Thyroid gland (tissue), 4 donors: ENCODE measurements at regions not wholly inside any gene's neighbourhood (a gene's known extent, or its start where the extent isn't known, plus 50 kb on each side); places are given as distances from the start of the nearest gene placed in this dataset.

ENCODE experiments used
- POLR2A ChIP-seq, 2 donors: fragments of 450-650 bp; IDR thresholded peaks; one replicate each; pipeline ENCODE4 v1.6.1; 2017; ENCODE audit warnings: antibody characterized with exemption in 2 of 2, mild to moderate bottlenecking in 2 of 2, moderate library complexity in 1 of 2
- TF ChIP-seq, protein P1 (sequence below), 6 experiments: fragments of 200-600 bp in 3 of 6; fragments of 450-650 bp in 3 of 6; sonication (generic) in 3 of 6; IDR thresholded peaks; one replicate each; pipeline ENCODE4 v1.5.1; 2016 to 2019; ENCODE audit warnings: antibody characterized with exemption in 6 of 6, mild to moderate bottlenecking in 2 of 6, inconsistent platforms in 1 of 6, moderate library complexity in 1 of 6

DNA sequence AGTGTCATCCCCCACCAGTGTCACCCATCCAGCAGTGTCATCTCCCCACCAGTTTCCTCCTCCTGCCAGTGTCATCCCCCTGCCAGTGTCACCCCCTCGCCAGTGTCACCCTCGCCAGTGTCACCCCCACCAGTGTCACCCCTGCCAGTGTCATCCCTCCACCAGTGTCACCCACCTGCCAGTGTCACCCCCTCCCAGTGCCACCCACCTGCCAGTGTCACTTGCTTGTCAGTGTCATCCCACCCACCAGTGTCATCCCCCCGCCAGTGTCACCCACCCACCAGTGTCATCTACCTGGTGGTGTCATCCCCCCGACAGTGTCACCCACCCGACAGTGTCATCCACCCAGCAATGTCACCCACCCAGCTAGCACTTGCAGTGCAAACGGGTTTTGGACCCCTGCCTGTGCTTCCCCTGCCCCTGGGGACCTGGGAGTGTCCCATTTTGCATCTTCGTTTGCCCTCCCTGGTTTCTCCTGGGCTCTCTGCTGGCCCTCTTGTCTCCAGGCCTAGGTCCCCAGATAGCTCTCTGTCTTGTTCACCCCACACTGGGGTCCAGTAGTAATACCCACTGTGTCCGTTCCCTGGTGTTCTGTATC, 99.8 kb upstream of the PRR20G start:
- TF ChIP-seq, protein P1, sequence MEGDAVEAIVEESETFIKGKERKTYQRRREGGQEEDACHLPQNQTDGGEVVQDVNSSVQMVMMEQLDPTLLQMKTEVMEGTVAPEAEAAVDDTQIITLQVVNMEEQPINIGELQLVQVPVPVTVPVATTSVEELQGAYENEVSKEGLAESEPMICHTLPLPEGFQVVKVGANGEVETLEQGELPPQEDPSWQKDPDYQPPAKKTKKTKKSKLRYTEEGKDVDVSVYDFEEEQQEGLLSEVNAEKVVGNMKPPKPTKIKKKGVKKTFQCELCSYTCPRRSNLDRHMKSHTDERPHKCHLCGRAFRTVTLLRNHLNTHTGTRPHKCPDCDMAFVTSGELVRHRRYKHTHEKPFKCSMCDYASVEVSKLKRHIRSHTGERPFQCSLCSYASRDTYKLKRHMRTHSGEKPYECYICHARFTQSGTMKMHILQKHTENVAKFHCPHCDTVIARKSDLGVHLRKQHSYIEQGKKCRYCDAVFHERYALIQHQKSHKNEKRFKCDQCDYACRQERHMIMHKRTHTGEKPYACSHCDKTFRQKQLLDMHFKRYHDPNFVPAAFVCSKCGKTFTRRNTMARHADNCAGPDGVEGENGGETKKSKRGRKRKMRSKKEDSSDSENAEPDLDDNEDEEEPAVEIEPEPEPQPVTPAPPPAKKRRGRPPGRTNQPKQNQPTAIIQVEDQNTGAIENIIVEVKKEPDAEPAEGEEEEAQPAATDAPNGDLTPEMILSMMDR (IDR thresholded peaks at IDR 0.05) = no peak
- no peak for TF ChIP-seq POLR2A (IDR thresholded peaks at IDR 0.05)
